Fibroblast of gingiva (primary cell): ENCODE measurements at regions not wholly inside any gene's neighbourhood (a gene's known extent, or its start where the extent isn't known, plus 50 kb on each side); places are given as distances from the start of the nearest gene placed in this dataset.

ENCODE experiments used
- DNase-seq: peaks from one replicate; pipeline ENCODE4 v3.0.0-alpha.2; 2011; ENCODE audit warnings: low read depth

- DNase-seq, result no peak
Measured at GRCh38 chr7:16137944-16138343, 283.4 kb downstream of the CRPPA start.

DNA sequence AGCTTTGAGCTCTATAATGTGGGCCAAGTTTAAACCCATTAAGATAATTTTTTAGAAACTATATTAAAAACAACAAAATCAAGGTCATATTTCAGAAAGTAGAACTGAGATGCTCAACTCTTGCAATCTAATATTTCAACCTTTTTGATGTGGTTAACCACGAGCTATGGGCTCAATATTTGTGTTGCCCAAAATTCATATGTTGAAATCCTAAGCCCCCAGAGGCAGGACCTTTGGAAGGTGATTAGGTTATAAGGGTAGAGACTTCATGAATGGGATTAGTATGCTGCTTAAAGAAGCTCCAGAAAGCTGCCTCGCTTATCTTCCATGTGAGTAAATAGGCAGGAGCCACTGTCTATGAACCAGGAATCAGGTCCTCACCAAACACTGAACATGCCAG, 284.4 kb downstream of the CRPPA start:
- peak; percentile 53 for DNase-seq

GRCh38 chr7:16135658-16136057, 285.7 kb downstream of the CRPPA start:
- peak; percentile 52 for DNase-seq

DNA sequence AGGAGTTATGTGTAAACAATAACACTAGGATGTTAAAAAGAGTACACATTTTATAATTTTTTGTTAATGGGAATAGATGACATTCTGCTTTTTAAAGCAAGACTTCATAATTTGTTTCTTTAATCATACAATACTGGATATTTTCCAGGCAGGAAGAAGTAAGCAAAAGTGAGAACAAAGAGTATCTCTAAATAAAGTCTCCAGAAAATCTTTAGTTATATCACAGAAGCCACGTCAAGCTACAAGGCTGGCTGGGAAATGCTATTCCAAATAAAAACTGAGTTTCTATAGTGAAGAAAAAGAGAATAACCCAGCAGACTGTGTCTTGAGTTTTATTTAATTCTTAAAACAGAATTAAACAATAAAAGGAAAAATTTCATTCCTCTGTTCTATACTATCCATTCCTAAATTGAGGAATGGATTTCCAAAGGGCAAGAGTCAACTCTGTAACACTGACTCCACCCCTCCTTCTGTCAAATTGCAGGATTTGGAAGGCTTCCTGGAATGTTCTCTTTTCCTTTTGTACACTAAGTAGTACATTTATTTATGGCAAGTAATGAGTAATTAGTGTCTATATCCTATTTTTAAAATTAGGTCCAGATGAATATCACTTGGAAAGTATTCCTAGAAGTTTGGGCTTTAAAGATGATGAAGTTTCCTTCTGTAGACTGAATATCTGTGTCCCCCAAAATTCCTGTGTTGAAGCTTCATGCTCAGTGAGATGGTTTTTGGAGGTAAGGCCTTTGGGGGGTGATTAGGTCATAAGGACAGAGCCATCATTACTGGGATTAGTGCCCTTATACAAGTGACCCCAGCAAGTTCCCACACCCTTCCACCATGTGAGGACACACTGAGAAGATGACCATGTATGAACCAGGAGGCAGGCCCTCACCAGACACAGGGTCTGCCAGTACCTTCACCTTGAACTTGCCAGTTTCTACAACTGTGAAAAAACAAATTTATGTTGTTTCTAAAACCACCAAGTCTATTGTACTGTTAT, 290.9 kb downstream of the CRPPA start:
- peak; percentile 81 for DNase-seq

DNA sequence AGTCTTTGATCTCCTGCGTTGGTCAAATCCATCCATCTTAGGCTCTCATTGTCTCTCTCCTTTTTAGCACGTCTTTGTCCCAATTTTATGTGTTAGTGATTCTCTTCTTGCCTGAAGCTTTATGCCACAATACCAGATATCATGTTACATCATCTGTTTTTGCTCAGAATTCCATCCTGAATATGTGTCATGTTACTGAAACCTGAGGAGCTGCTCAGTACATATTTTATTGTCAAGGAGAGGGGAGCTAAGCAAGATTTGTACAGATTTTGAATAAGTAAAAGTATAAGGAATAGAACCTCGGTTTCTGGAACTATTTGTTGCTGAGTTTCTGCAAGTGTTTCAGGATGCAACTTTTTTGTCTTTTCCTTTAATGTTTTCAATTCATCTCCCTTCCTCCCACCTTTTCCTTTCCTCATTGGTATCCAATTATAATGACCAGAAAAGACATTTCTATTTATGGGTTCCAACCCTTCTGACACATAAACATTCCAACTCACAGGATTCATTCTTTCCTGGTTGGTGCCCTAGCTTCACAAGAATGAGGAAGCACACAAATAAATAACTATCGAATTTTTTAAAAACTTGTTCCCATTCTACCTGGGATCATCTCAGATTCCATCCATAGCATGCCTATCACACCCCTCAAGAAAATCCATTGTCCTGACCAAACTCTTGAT, 291.8 kb downstream of the CRPPA start:
- DNase-seq, result peak; percentile 93

GRCh38 chr7:16123117-16123770, 298.1 kb downstream of the CRPPA start:
- DNase-seq, result no peak

GRCh38 chr7:16121876-16122390, 299.4 kb downstream of the CRPPA start:
- DNase-seq, result no peak

- no peak for DNase-seq
Measured at GRCh38 chr7:16115374-16115773, 306.0 kb downstream of the CRPPA start.

- DNase-seq, result peak; percentile 56
Measured at GRCh38 chr7:16114633-16115032, 306.7 kb downstream of the CRPPA start.

- no peak for DNase-seq
Measured at GRCh38 chr7:16114071-16114470, 307.3 kb downstream of the CRPPA start.

DNA sequence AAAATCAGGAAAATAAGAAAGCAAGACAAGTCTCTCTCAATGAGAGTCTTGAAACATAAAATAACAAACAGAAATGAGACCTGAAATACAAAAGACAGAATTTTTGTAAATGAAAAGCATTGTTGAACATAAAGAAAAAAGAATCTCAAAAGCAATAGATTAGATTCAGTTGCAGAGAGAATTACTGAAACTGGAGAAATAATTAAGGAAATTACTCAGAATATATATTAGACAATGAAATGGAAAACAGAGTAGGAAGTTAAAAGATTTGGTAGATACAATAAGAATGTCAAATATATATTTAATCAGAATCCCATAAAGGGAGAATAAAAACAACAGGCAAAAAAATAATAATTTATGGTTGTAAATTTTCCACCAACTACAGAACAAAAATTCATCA, 308.3 kb downstream of the CRPPA start:
- DNase-seq, result no peak

GRCh38 chr7:16106869-16107268, 314.5 kb downstream of the CRPPA start:
- DNase-seq, result no peak

DNA sequence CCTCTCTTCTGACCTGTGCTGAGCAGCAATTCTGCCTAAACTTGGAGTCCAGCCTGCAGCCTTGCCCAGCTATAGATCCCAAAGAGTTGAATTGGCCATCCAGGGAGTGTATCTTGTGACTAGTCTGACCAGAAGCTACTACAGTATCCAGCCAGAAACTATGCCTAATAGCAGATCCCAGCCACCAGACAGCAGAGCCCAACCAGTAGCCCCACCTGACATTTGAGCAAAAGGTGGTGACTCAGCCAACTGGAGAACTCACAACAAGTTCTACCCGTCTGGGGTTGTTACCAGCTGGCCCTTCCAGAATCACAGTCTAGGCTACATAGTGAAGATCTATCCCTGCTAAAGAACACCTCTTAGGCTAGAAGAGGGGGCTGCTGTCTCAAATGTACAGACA, 315.0 kb downstream of the CRPPA start:
- DNase-seq, result no peak

- no peak for DNase-seq
Measured at GRCh38 chr7:16099302-16099849, 322.0 kb downstream of the CRPPA start.

DNA sequence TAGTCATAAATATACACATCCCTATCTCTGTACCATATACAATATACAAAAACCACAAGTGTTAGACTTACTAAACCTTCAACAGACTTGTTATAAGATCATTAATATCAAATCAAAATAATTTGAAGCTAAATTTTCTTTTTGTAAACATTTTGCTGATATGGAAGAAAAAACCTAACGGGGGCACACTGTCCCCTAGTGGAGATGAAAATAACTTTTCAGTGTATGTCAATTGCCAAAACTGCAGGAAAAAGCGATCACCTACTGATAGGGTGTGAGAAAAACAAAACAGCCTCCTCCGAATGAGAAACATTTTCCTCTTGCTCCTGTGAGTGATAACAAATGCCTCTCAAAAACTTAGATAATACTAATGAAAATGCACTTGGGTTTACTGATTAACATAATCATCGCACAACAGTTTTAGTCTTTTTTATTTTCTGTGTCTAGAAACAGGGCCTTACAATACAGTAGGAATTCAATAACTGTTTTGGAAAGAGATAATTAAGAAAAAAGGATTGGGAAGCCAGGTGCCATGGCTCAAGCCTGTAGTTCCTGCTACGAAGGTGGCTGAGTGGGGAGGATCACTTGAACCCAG, 322.7 kb downstream of the CRPPA start:
- DNase-seq, result no peak

DNA sequence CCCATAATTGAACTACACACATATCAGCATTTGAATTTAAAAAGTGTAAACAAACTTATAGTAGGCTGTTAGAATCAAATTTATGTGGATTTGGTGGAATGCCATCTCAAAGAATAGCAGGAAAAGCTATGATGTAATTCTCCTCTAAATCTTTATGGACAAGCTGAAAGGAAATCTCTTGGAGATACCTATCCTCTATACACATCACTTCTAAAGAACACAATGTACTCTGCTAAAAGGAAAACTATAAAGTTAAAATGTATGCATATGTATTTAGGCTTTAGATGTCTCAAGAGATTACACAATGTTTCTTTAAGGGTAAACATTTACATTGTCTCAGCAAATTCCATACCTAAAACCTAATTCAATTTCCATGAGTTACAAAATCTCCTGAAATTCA, 323.3 kb downstream of the CRPPA start:
- DNase-seq, result no peak

GRCh38 chr7:16095171-16095950, 326.0 kb downstream of the CRPPA start:
- no peak for DNase-seq

- DNase-seq, result no peak
Measured at GRCh38 chr7:16094651-16095050, 326.7 kb downstream of the CRPPA start.

- no peak for DNase-seq
Measured at GRCh38 chr7:16092711-16093110, 328.6 kb downstream of the CRPPA start.

- DNase-seq, result no peak
Measured at GRCh38 chr7:16091701-16092310, 329.5 kb downstream of the CRPPA start.

DNA sequence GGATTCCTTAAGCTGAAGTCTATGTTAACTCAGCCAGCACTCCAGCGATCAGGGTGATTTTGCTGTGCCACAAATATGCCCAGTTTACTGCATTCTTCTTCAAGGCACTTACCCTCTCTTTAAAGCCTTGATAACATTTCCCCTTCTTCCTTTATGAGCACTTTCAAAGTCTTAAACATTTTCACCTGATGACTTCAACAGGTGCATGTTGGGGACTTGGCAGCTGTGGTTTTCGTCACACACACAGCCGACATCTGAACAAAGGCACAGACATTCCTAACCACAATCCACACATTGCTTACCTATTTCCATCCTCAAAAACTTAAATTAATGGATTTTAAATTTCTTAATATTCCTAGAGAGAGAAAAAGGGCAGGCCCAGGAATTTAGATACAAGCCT, 331.5 kb downstream of the CRPPA start:
- DNase-seq, result no peak
